ENCODE measurements at regions not wholly inside any gene's neighbourhood (a gene's known extent, or its start where the extent isn't known, plus 50 kb on each side); places are given as distances from the start of the nearest gene placed in this dataset.

- H3K4me3 ChIP-seq (ENCODE audit: low read depth, low read length), result no peak overlapping the region
- POLR2A ChIA-PET, result no interaction called here
- no peaks in the 10 kb centered on the region for H3K36me3 ChIP-seq (ENCODE audit: control insufficient read depth, insufficient read depth, low read length)
- no peaks in the 10 kb centered on the region for H3K27me3 ChIP-seq (ENCODE audit: control insufficient read depth, insufficient read depth, low read length)
- no peak for DNase-seq (ENCODE audit: low read depth)
- CTCF ChIA-PET, result no interaction called here
- TF ChIP-seq, protein P1, sequence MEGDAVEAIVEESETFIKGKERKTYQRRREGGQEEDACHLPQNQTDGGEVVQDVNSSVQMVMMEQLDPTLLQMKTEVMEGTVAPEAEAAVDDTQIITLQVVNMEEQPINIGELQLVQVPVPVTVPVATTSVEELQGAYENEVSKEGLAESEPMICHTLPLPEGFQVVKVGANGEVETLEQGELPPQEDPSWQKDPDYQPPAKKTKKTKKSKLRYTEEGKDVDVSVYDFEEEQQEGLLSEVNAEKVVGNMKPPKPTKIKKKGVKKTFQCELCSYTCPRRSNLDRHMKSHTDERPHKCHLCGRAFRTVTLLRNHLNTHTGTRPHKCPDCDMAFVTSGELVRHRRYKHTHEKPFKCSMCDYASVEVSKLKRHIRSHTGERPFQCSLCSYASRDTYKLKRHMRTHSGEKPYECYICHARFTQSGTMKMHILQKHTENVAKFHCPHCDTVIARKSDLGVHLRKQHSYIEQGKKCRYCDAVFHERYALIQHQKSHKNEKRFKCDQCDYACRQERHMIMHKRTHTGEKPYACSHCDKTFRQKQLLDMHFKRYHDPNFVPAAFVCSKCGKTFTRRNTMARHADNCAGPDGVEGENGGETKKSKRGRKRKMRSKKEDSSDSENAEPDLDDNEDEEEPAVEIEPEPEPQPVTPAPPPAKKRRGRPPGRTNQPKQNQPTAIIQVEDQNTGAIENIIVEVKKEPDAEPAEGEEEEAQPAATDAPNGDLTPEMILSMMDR (IDR thresholded peaks at IDR 0.05; ENCODE audit: insufficient read depth, low read depth, low read length), result no peak
These were observed 553.7 kb downstream of the PDCD6IP start for GRCh38 chr3:34351882-34352777.

- ChIA-PET CTCF (no interaction called here), POLR2A (no interaction called here)
- H3K36me3 ChIP-seq (ENCODE audit: control insufficient read depth, insufficient read depth, low read length), result no peaks in the 10 kb centered on the region
- no peak for DNase-seq (ENCODE audit: low read depth)
- H3K4me3 ChIP-seq (ENCODE audit: low read depth, low read length), result no peak overlapping the region
- no peaks in the 10 kb centered on the region for H3K27me3 ChIP-seq (ENCODE audit: control insufficient read depth, insufficient read depth, low read length)
- TF ChIP-seq, protein P1 (IDR thresholded peaks at IDR 0.05; ENCODE audit: insufficient read depth, low read depth, low read length), result no peak
These were observed 554.4 kb downstream of the PDCD6IP start for GRCh38 chr3:34352778-34353331.

DNA sequence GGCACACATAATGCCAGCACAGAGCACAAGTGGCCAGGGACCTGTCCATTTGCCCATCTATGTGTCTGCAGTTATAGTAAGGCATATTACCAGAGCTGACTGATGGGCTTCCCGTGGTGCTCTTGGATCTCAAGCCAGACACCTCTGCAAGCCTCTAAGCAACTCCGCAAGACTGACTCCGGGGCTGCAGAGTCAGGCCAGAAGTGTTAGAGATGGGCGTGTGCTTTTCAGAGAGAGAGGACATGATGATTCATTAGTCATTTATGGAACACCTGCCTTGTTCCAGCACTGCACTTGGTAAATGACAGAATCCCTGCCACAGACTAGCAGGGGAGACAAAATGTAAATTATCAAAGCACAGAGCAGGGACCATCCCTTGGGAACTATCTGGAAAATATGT is 559.0 kb downstream of the PDCD6IP start:
- TF ChIP-seq, protein P1 (IDR thresholded peaks at IDR 0.05; ENCODE audit: insufficient read depth, low read depth, low read length), result no peak
- no peak for DNase-seq (ENCODE audit: low read depth)
- ChIA-PET CTCF (no interaction called here), POLR2A (no interaction called here)
- Histone ChIP-seq H3K27me3 (ENCODE audit: control insufficient read depth, insufficient read depth, low read length) (no peaks in the 10 kb centered on the region), H3K36me3 (ENCODE audit: control insufficient read depth, insufficient read depth, low read length) (no peaks in the 10 kb centered on the region), H3K4me3 (ENCODE audit: low read depth, low read length) (no peak overlapping the region)

GRCh38 chr3:34359064-34359463 is 560.6 kb downstream of the PDCD6IP start:
- Histone ChIP-seq H3K4me3 (ENCODE audit: low read depth, low read length) (no peak overlapping the region), H3K27me3 (ENCODE audit: control insufficient read depth, insufficient read depth, low read length) (no peaks in the 10 kb centered on the region), H3K36me3 (ENCODE audit: control insufficient read depth, insufficient read depth, low read length) (no peaks in the 10 kb centered on the region)
- CTCF ChIA-PET, result no interaction called here
- TF ChIP-seq, protein P1 (IDR thresholded peaks at IDR 0.05; ENCODE audit: insufficient read depth, low read depth, low read length), result no peak
- no peak for DNase-seq (ENCODE audit: low read depth)
- POLR2A ChIA-PET, result no interaction called here

DNA sequence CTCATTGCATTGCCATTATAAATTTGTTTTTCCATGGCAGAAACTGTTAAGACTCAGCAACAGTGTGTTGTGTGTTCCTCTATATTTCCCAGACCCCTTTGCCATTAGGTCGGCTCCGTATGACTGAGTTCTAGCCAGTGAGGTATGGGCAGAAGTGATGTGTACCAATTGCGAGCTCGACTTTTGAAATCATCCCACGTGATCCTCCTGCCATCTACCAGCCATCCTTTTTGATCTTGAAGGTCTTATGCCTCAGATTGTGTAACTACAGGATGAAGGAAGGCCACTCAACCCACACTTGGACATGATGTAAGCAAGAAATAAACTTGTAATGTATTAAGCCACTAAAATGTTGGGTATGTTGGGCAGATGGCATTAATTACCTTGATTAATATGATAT is 562.3 kb downstream of the PDCD6IP start:
- Histone ChIP-seq H3K36me3 (ENCODE audit: control insufficient read depth, insufficient read depth, low read length) (no peaks in the 10 kb centered on the region), H3K27me3 (ENCODE audit: control insufficient read depth, insufficient read depth, low read length) (no peaks in the 10 kb centered on the region), H3K4me3 (ENCODE audit: low read depth, low read length) (no peak overlapping the region)
- CTCF ChIA-PET, result no interaction called here
- POLR2A ChIA-PET, result no interaction called here
- no peak for DNase-seq (ENCODE audit: low read depth)
- TF ChIP-seq, protein P1 (IDR thresholded peaks at IDR 0.05; ENCODE audit: insufficient read depth, low read depth, low read length), result no peak

All from BJ (cell line).